ENCODE measurements at regions not wholly inside any gene's neighbourhood (a gene's known extent, or its start where the extent isn't known, plus 50 kb on each side); places are given as distances from the start of the nearest gene placed in this dataset.
"Not testable (repeated sequence)": the region's sequence is repeated elsewhere in the genome, so short reads cannot be mapped to it uniquely, and the experiment has no call there.

DNA sequence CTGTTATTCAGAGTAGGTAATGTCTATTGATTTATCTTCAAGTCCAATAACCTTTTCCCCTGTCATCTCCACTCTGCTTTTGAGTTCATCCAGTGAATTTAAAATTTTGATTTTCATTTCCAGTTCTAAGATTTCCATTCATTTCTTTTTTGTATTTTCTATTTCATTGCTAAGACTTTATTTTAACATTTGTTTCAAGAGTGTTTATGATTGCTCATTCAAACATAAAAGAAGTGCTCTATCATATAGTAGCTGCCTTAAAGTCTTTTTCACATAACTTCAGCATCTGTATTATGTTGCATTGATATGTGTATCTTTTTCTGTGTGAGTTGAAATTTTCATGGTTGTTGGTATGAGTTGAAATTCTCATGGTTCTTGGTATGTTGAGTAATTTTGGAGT lies 341.6 kb downstream of the SOX4 start:
- no peak for ATAC-seq
- TF ChIP-seq BACH2 (CRISPR knock-in tag; IDR thresholded peaks at IDR 0.05; ENCODE audit: borderline replicate concordance), result no peak
- TF ChIP-seq ZNF70 (CRISPR knock-in tag; IDR thresholded peaks at IDR 0.05), result no peak
- TF ChIP-seq ZNF8 (CRISPR knock-in tag; IDR thresholded peaks at IDR 0.05), result no peak
- TF ChIP-seq TCF4 (CRISPR knock-in tag; IDR thresholded peaks at IDR 0.05; ENCODE audit: borderline replicate concordance), result no peak
- no peak for TF ChIP-seq ARNTL (CRISPR knock-in tag; IDR thresholded peaks at IDR 0.05; ENCODE audit: borderline replicate concordance, low read depth)
- TF ChIP-seq, protein P1, sequence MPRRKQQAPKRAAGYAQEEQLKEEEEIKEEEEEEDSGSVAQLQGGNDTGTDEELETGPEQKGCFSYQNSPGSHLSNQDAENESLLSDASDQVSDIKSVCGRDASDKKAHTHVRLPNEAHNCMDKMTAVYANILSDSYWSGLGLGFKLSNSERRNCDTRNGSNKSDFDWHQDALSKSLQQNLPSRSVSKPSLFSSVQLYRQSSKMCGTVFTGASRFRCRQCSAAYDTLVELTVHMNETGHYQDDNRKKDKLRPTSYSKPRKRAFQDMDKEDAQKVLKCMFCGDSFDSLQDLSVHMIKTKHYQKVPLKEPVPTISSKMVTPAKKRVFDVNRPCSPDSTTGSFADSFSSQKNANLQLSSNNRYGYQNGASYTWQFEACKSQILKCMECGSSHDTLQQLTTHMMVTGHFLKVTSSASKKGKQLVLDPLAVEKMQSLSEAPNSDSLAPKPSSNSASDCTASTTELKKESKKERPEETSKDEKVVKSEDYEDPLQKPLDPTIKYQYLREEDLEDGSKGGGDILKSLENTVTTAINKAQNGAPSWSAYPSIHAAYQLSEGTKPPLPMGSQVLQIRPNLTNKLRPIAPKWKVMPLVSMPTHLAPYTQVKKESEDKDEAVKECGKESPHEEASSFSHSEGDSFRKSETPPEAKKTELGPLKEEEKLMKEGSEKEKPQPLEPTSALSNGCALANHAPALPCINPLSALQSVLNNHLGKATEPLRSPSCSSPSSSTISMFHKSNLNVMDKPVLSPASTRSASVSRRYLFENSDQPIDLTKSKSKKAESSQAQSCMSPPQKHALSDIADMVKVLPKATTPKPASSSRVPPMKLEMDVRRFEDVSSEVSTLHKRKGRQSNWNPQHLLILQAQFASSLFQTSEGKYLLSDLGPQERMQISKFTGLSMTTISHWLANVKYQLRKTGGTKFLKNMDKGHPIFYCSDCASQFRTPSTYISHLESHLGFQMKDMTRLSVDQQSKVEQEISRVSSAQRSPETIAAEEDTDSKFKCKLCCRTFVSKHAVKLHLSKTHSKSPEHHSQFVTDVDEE (CRISPR knock-in tag; IDR thresholded peaks at IDR 0.05), result no peak
- TF ChIP-seq PPARA (CRISPR knock-in tag; IDR thresholded peaks at IDR 0.05; ENCODE audit: borderline replicate concordance), result no peak
- no peak for TF ChIP-seq ZC3H10 (CRISPR knock-in tag; IDR thresholded peaks at IDR 0.05)
- TF ChIP-seq TOX (CRISPR knock-in tag; IDR thresholded peaks at IDR 0.05; ENCODE audit: borderline replicate concordance), result no peak
- TF ChIP-seq ESRRG (CRISPR knock-in tag; IDR thresholded peaks at IDR 0.05), result no peak
- TF ChIP-seq CSDC2 (CRISPR knock-in tag; IDR thresholded peaks at IDR 0.05), result no peak
- no peak for TF ChIP-seq ZFP30 (CRISPR knock-in tag; IDR thresholded peaks at IDR 0.05)
- TF ChIP-seq, protein P2, sequence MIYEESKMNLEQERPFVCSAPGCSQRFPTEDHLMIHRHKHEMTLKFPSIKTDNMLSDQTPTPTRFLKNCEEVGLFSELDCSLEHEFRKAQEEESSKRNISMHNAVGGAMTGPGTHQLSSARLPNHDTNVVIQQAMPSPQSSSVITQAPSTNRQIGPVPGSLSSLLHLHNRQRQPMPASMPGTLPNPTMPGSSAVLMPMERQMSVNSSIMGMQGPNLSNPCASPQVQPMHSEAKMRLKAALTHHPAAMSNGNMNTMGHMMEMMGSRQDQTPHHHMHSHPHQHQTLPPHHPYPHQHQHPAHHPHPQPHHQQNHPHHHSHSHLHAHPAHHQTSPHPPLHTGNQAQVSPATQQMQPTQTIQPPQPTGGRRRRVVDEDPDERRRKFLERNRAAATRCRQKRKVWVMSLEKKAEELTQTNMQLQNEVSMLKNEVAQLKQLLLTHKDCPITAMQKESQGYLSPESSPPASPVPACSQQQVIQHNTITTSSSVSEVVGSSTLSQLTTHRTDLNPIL (CRISPR knock-in tag; IDR thresholded peaks at IDR 0.05; ENCODE audit: low read depth), result no peak
- TF ChIP-seq ZNF565 (CRISPR knock-in tag; conservative IDR thresholded peaks at IDR 0.05; ENCODE audit: low read depth), result no peak
- TF ChIP-seq, protein P3, sequence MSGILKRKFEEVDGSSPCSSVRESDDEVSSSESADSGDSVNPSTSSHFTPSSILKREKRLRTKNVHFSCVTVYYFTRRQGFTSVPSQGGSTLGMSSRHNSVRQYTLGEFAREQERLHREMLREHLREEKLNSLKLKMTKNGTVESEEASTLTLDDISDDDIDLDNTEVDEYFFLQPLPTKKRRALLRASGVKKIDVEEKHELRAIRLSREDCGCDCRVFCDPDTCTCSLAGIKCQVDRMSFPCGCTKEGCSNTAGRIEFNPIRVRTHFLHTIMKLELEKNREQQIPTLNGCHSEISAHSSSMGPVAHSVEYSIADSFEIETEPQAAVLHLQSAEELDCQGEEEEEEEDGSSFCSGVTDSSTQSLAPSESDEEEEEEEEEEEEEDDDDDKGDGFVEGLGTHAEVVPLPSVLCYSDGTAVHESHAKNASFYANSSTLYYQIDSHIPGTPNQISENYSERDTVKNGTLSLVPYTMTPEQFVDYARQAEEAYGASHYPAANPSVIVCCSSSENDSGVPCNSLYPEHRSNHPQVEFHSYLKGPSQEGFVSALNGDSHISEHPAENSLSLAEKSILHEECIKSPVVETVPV (CRISPR knock-in tag; IDR thresholded peaks at IDR 0.05), result no peak

DNA sequence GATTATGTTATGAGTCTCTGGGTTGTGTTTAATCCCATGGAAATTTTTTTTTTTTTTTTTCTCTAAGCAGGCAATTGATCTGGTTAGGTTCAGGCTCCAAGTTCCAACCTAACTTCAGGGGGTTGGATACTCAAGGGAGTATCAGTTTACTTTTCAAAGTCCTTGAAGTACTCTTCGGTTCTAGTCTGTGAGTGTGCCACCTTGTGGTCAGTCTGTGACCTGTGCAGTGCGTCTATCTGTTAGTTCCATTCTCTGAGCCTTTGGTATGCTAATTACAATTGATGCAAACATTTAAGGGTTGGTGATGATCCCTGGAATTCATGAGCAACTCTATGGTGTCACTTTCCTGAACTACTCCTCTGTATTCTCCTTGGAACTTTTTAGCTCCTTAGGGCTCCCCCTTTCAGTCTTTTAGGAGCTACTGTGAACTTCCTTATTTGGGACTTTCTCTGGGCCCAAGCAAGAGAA lies 342.0 kb downstream of the SOX4 start:
- TF ChIP-seq, protein P2 (CRISPR knock-in tag; IDR thresholded peaks at IDR 0.05; ENCODE audit: low read depth), result no peak
- TF ChIP-seq, protein P3 (CRISPR knock-in tag; IDR thresholded peaks at IDR 0.05), result no peak
- no peak for TF ChIP-seq TCF4 (CRISPR knock-in tag; IDR thresholded peaks at IDR 0.05; ENCODE audit: borderline replicate concordance)
- no peak for TF ChIP-seq OSR1 (CRISPR knock-in tag; IDR thresholded peaks at IDR 0.05)
- TF ChIP-seq PPARA (CRISPR knock-in tag; IDR thresholded peaks at IDR 0.05; ENCODE audit: borderline replicate concordance), result no peak
- TF ChIP-seq CSDC2 (CRISPR knock-in tag; IDR thresholded peaks at IDR 0.05), result no peak
- peak; percentile 44 for ATAC-seq

DNA sequence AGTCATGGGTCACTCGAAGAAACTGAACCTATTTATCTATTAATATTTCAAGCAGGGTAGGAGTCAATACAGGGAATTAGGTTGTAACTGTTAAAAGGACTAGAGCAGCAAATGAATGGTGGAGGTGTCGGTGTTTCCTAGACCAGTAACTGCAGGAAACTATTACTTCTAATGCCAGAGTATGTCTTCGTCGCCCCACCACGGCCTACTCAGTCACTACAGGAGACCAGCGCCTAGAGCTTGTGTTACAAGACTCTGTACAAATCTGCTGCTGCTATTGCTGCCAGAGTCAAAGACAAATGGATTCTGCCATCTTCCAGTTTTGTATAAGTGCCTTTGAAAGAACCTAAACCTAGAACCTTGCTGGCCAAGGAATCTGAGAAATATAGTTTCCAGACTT lies 343.9 kb downstream of the SOX4 start:
- TF ChIP-seq ISL1 (CRISPR knock-in tag; IDR thresholded peaks at IDR 0.05) (no peak), RARB (CRISPR knock-in tag; IDR thresholded peaks at IDR 0.05) (no peak)
- ATAC-seq, result no peak

DNA sequence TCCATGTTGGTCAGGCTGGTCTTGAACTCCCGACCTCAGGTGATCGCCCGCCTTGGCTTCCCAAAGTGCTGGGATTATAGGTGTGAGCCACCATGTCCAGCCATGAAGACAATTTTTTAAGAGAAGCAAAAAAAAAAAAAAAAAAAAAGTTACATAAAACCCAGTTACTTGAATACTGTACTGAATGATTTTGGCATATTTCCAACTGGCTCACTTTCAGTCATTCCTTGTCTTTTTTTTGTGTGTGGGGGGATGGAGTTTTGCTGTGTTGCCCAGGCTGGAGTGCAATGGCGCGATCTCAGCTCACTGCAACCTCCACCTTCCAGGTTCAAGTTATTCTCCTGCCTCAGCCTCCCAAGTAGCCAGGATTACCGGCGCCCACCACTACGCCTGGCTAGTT lies 345.5 kb downstream of the SOX4 start:
- not testable (repeated sequence) for ATAC-seq

DNA sequence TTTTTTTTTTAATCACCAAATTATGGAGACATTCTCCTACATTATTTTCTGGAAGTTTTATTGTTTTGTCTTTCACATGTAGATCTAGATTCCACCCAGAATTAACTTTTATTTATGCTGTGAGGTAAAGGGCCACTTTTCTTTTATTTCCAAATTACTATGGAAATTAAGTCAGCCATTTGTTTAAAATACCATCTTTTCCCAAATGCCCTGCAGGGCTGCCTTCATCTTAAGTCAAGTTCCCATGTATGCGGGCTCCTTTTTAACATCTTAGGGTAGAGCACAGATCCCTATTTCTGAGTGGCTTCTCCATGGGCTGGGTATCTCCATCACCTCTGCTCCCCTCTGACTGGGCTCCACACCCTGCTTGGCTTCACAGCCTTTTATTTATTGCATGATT lies 348.4 kb downstream of the SOX4 start:
- peak; percentile 16; the same call in 2 of the 3 replicates for ATAC-seq
- TF ChIP-seq, protein P4, sequence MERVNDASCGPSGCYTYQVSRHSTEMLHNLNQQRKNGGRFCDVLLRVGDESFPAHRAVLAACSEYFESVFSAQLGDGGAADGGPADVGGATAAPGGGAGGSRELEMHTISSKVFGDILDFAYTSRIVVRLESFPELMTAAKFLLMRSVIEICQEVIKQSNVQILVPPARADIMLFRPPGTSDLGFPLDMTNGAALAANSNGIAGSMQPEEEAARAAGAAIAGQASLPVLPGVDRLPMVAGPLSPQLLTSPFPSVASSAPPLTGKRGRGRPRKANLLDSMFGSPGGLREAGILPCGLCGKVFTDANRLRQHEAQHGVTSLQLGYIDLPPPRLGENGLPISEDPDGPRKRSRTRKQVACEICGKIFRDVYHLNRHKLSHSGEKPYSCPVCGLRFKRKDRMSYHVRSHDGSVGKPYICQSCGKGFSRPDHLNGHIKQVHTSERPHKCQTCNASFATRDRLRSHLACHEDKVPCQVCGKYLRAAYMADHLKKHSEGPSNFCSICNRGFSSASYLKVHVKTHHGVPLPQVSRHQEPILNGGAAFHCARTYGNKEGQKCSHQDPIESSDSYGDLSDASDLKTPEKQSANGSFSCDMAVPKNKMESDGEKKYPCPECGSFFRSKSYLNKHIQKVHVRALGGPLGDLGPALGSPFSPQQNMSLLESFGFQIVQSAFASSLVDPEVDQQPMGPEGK (CRISPR knock-in tag; IDR thresholded peaks at IDR 0.05; ENCODE audit: borderline replicate concordance), result no peak
- TF ChIP-seq OSR1 (CRISPR knock-in tag; IDR thresholded peaks at IDR 0.05) (no peak), PPARA (CRISPR knock-in tag; IDR thresholded peaks at IDR 0.05; ENCODE audit: borderline replicate concordance) (no peak)
